OCI-LY7 (cell line): ENCODE measurements at regions not wholly inside any gene's neighbourhood (a gene's known extent, or its start where the extent isn't known, plus 50 kb on each side); places are given as distances from the start of the nearest gene placed in this dataset.

Experiments used
- BruUV-seq: library from RNA; stranded (reverse); fragments of 400-500 nt; replicated peaks from 2 replicates; lab custom pipeline; 2021; lab: Mats Ljungman, UMichigan
- CTCF ChIA-PET: fragments of 300-600 bp; sonication (Branson Sonifier 250); formaldehyde crosslinking; loops from one replicate; lab custom pipeline; 2022; ENCODE audit warnings: antibody characterized with exemption; ENCODE audit not compliant: unreplicated experiment; lab: Charles Lee
- POLR2A ChIA-PET: fragments of 300-600 bp; sonication (Branson Sonifier 250); formaldehyde crosslinking; loops from one replicate; lab custom pipeline; 2022; ENCODE audit warnings: antibody characterized with exemption; lab: Charles Lee
- DNase-seq: peaks from one replicate; pipeline ENCODE4 v3.0.0-alpha.2; 2015; ENCODE audit warnings: low spot score
- H2AFZ ChIP-seq: fragments of 200-600 bp; sonication (generic), shearing (Covaris generic); 2 replicates; pipeline ENCODE4 v1.6.1; 2014; ENCODE audit warnings: mild to moderate bottlenecking, antibody characterized with exemption, low read length, moderate library complexity
- H3K27ac ChIP-seq: fragments of 200-600 bp; sonication (generic); 2 replicates; pipeline ENCODE4 v1.5.1; 2014; ENCODE audit warnings: mixed run types, low read depth, mild to moderate bottlenecking, moderate library complexity, low read length, inconsistent platforms; ENCODE audit not compliant: poor library complexity, severe bottlenecking
- H3K36me3 ChIP-seq: fragments of 200-600 bp; sonication (generic); 2 replicates; pipeline ENCODE4 v1.6.1; 2014; ENCODE audit warnings: mild to moderate bottlenecking, antibody characterized with exemption, low read length, moderate library complexity, mixed read lengths; ENCODE audit not compliant: insufficient read depth
- H3K4me1 ChIP-seq: fragments of 200-600 bp; sonication (generic); 2 replicates; pipeline ENCODE4 v1.5.1; 2014; ENCODE audit warnings: mild to moderate bottlenecking, low read length; ENCODE audit not compliant: insufficient read depth, poor library complexity, severe bottlenecking
- H3K4me2 ChIP-seq: fragments of 200-600 bp; sonication (generic); 2 replicates; pipeline ENCODE4 v1.6.1; 2014; ENCODE audit warnings: mild to moderate bottlenecking, low read length
- H3K4me3 ChIP-seq: fragments of 200-600 bp; sonication (generic); 2 replicates; pipeline ENCODE4 v1.5.1; 2014; ENCODE audit warnings: mild to moderate bottlenecking, low read depth, low read length; ENCODE audit not compliant: poor library complexity, severe bottlenecking
- H3K79me2 ChIP-seq: fragments of 200-600 bp; sonication (generic); 2 replicates; pipeline ENCODE4 v1.6.1; 2016; ENCODE audit warnings: low read depth, mild to moderate bottlenecking, low read length, moderate library complexity, mixed read lengths; ENCODE audit not compliant: insufficient read depth
- H3K9me2 ChIP-seq: fragments of 200-600 bp; sonication (generic); 2 replicates; pipeline ENCODE4 v1.6.1; 2016; ENCODE audit warnings: mild to moderate bottlenecking, low read length, mixed read lengths; ENCODE audit not compliant: insufficient read depth
- H3K9me3 ChIP-seq: fragments of 200-600 bp; sonication (generic); 2 replicates; pipeline ENCODE4 v1.6.1; 2014; ENCODE audit warnings: mild to moderate bottlenecking, mixed run types, low read length, mixed read lengths
- H4K20me1 ChIP-seq: fragments of 200-600 bp; sonication (generic); 2 replicates; pipeline ENCODE4 v1.6.1; 2014; ENCODE audit warnings: mild to moderate bottlenecking, antibody characterized with exemption, low read length, moderate library complexity, mixed read lengths; ENCODE audit not compliant: insufficient read depth
- EZH2phosphoT487 ChIP-seq: fragments of 200-600 bp; sonication (generic); IDR thresholded peaks from 2 replicates; pipeline ENCODE4 v1.6.1; 2018; ENCODE audit warnings: low read depth, borderline replicate concordance, mild to moderate bottlenecking, mixed run types, antibody characterized with exemption, low read length, moderate library complexity, mixed read lengths
- intact Hi-C: fragments of 100-400 bp; cut with micrococcal nuclease; formaldehyde crosslinking; loops from one replicate; pipeline ENCODE4 v1.10.0; 2022; ENCODE audit not compliant: unreplicated experiment
- TF ChIP-seq, protein P1 (sequence below): fragments of 200-600 bp; sonication (generic); conservative IDR thresholded peaks from 2 replicates; pipeline ENCODE4 v1.5.1; 2014; ENCODE audit warnings: mild to moderate bottlenecking, antibody characterized with exemption, low read length, moderate library complexity, mixed read lengths

DNA sequence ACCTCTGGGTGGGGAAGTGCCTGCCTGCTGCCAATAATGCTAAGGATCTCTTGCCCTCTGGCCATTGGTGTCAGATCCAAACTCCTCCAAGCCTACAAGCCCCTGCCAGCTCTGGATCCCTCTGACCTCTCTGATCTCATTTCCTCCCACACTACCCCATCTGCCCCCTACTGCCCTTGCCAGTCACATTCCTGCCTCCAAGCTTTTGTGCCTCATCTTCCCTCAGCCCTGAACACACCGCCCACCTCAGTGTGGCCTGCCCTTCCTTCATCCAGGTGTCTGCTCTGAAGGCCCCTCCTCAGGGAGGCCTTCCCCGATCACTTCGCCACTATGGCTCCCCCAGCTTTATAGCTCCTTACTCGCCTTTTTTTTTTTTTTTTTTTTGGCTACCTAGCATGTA is 161.0 kb upstream of the GLI2 start:
- CTCF ChIA-PET = no interaction called here
- Histone ChIP-seq H3K9me2 (no peaks in the 10 kb centered on the region), H2AFZ (no peak overlapping the region), H3K79me2 (no peaks in the 10 kb centered on the region), H4K20me1 (no peaks in the 10 kb centered on the region), H3K36me3 (no peaks in the 10 kb centered on the region), H3K27ac (no peak overlapping the region), H3K4me3 (no peak overlapping the region), H3K4me1 (no peaks in the 10 kb centered on the region), H3K4me2 (no peak overlapping the region), H3K9me3 (no peaks in the 10 kb centered on the region)
- TF ChIP-seq, protein P1, sequence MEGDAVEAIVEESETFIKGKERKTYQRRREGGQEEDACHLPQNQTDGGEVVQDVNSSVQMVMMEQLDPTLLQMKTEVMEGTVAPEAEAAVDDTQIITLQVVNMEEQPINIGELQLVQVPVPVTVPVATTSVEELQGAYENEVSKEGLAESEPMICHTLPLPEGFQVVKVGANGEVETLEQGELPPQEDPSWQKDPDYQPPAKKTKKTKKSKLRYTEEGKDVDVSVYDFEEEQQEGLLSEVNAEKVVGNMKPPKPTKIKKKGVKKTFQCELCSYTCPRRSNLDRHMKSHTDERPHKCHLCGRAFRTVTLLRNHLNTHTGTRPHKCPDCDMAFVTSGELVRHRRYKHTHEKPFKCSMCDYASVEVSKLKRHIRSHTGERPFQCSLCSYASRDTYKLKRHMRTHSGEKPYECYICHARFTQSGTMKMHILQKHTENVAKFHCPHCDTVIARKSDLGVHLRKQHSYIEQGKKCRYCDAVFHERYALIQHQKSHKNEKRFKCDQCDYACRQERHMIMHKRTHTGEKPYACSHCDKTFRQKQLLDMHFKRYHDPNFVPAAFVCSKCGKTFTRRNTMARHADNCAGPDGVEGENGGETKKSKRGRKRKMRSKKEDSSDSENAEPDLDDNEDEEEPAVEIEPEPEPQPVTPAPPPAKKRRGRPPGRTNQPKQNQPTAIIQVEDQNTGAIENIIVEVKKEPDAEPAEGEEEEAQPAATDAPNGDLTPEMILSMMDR = no peak
- TF ChIP-seq EZH2phosphoT487 = no peak
- POLR2A ChIA-PET = interaction anchor here (0.9 kb wide), 1 partner anchor 51 kb away, joined by 3 read pairs; no protein-coding TSS in a partner anchor
- no peak for DNase-seq
- BruUV-seq = no TSS peak
- intact Hi-C loops = no loop called here

DNA sequence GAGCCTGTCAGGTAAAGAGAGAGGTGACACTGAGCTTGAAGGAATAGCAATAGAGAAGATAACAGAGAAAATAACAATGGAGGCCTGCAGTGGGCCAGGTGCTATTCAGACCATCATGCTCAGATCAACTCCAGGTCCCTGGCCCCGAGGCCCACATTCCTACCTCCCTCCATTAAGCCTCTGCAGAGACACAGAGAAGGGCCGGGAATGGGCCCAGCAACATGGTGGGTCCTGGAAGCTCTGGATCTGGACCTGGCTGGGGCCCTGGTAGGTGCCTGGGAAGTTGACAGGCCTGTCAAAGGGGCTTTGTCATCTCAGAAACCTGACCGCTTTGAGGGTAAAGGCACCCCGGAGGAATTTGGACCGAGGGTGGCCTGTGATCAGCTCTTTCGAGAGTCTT is 159.7 kb upstream of the GLI2 start:
- no peaks in the 10 kb centered on the region for H3K9me2 ChIP-seq
- ChIA-PET CTCF (no interaction called here), POLR2A (no interaction called here)
- H3K4me1 ChIP-seq = no peaks in the 10 kb centered on the region
- DNase-seq = no peak
- H3K36me3 ChIP-seq = no peaks in the 10 kb centered on the region
- H3K4me2 ChIP-seq = no peak overlapping the region
- H2AFZ ChIP-seq = no peak overlapping the region
- no peak overlapping the region for H3K27ac ChIP-seq
- no peaks in the 10 kb centered on the region for H3K79me2 ChIP-seq
- no peak for TF ChIP-seq EZH2phosphoT487
- TF ChIP-seq, protein P1 = no peak
- H4K20me1 ChIP-seq = no peaks in the 10 kb centered on the region
- intact Hi-C loops = no loop called here
- no peak overlapping the region for H3K4me3 ChIP-seq
- BruUV-seq = no TSS peak
- no peaks in the 10 kb centered on the region for H3K9me3 ChIP-seq

DNA sequence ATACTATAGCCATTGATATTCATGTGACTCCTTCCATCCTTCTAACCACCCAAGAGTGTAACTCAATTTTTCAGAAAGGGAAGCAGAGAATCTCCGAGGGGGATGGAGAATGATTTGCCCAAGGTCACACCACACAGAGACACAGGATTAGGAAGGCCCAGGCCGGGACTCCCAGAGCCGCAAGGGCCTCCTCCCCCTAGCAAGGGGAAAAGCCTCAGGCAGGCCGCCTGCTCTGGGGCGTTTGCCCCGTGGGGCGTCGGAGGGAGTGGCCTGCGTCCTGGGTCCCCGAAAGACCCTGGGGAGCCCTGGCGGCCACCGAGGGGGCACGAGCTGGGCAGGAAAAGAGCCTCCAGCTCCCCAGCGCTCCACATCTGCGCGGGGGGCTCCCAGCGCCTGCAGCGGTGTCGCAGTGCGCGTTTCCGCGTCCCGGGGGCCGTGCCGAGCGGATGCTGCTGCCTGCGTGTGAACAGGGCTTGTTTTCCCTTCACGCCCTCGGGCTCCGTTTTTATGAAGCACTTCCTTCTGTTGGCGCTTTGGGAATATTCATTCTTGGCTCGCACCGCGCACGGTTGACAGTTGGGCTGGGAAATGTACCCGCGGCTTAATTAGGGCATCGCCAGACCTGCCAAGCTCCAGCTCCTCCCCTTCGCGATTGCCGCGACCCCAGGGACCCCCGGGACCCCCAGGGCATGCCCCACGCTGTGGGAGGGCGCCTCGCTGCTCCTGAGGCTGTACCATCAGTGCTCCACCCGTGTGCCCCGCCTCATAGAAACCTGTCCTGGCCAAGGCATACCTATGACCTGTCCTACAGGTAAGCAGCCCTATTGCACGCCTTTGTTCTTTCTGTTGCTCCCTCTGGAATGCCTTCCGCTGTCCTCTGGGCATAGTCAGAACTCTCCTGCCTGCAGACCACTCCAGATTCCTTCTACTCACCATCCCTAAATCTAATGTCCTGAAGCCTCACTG is 158.9 kb upstream of the GLI2 start:
- H3K36me3 ChIP-seq = no peaks in the 10 kb centered on the region
- POLR2A ChIA-PET = no interaction called here
- TF ChIP-seq, protein P1 = no peak
- CTCF ChIA-PET = no interaction called here
- H4K20me1 ChIP-seq = no peaks in the 10 kb centered on the region
- no peak overlapping the region for H2AFZ ChIP-seq
- H3K9me3 ChIP-seq = no peaks in the 10 kb centered on the region
- H3K79me2 ChIP-seq = no peaks in the 10 kb centered on the region
- no peak overlapping the region for H3K4me2 ChIP-seq
- H3K4me1 ChIP-seq = no peaks in the 10 kb centered on the region
- H3K4me3 ChIP-seq = no peak overlapping the region
- no TSS peak for BruUV-seq
- H3K9me2 ChIP-seq = no peaks in the 10 kb centered on the region
- no peak for DNase-seq
- intact Hi-C loops = no loop called here
- H3K27ac ChIP-seq = no peak overlapping the region
